ENCODE measurements at regions not wholly inside any gene's neighbourhood (a gene's known extent, or its start where the extent isn't known, plus 50 kb on each side); places are given as distances from the start of the nearest gene placed in this dataset.
A peak's percentile ranks its signal among the peaks of the same experiment; 100 is the strongest.

GRCh38 chr6:165110860-165111259, 198.5 kb downstream of the C6orf118 start:
- H3K4me3 ChIP-seq (replicated peaks; ENCODE audit: low read depth, low read length), result no peak overlapping the region
- no peak for TF ChIP-seq CTCF (IDR thresholded peaks at IDR 0.05; ENCODE audit: low read depth, low read length, missing control alignments)
- no peak for DNase-seq (ENCODE audit: extremely low read depth, low read depth)

- no peak for DNase-seq (ENCODE audit: extremely low read depth, low read depth)
- TF ChIP-seq CTCF (IDR thresholded peaks at IDR 0.05; ENCODE audit: low read depth, low read length, missing control alignments), result no peak
- no peak overlapping the region for H3K4me3 ChIP-seq (replicated peaks; ENCODE audit: low read depth, low read length)
These were observed 200.4 kb downstream of the C6orf118 start for GRCh38 chr6:165109011-165109410.

- no peak for DNase-seq (ENCODE audit: extremely low read depth, low read depth)
- no peak for TF ChIP-seq CTCF (IDR thresholded peaks at IDR 0.05; ENCODE audit: low read depth, low read length, missing control alignments)
- H3K4me3 ChIP-seq (replicated peaks; ENCODE audit: low read depth, low read length), result no peak overlapping the region
These were observed 203.1 kb downstream of the C6orf118 start for GRCh38 chr6:165106261-165106660.

GRCh38 chr6:165098165-165098564, 211.2 kb downstream of the C6orf118 start:
- no peak for DNase-seq (ENCODE audit: extremely low read depth, low read depth)
- H3K4me3 ChIP-seq (replicated peaks; ENCODE audit: low read depth, low read length), result no peak overlapping the region
- TF ChIP-seq CTCF (IDR thresholded peaks at IDR 0.05; ENCODE audit: low read depth, low read length, missing control alignments), result peak; percentile 4

GRCh38 chr6:165096868-165097267, 212.5 kb downstream of the C6orf118 start:
- no peak for TF ChIP-seq CTCF (IDR thresholded peaks at IDR 0.05; ENCODE audit: low read depth, low read length, missing control alignments)
- no peak overlapping the region for H3K4me3 ChIP-seq (replicated peaks; ENCODE audit: low read depth, low read length)
- DNase-seq (ENCODE audit: extremely low read depth, low read depth), result no peak

GRCh38 chr6:165096209-165096608, 213.2 kb downstream of the C6orf118 start:
- DNase-seq (ENCODE audit: extremely low read depth, low read depth), result no peak
- no peak for TF ChIP-seq CTCF (IDR thresholded peaks at IDR 0.05; ENCODE audit: low read depth, low read length, missing control alignments)
- H3K4me3 ChIP-seq (replicated peaks; ENCODE audit: low read depth, low read length), result no peak overlapping the region

- H3K4me3 ChIP-seq (replicated peaks; ENCODE audit: low read depth, low read length), result no peak overlapping the region
- TF ChIP-seq CTCF (IDR thresholded peaks at IDR 0.05; ENCODE audit: low read depth, low read length, missing control alignments), result no peak
- no peak for DNase-seq (ENCODE audit: extremely low read depth, low read depth)
These were observed 216.4 kb downstream of the C6orf118 start for GRCh38 chr6:165092881-165093595.

Measured in HFF-Myc (cell line).